H9 (cell line): ENCODE measurements at regions not wholly inside any gene's neighbourhood (a gene's known extent, or its start where the extent isn't known, plus 50 kb on each side); places are given as distances from the start of the nearest gene placed in this dataset.

Source experiments
- DNase-seq: peaks from one replicate; pipeline ENCODE4 v3.0.0-alpha.2; 2017
- H2AFZ ChIP-seq: one replicate; pipeline ENCODE4 v1.6.1; 2013; ENCODE audit warnings: mild to moderate bottlenecking, low read length, control low read depth, moderate library complexity
- H2AK5ac ChIP-seq: 2 replicates; pipeline ENCODE4 v1.6.1; 2013; ENCODE audit warnings: low read length, control low read depth, mixed read lengths; ENCODE audit not compliant: insufficient read length
- H2BK120ac ChIP-seq: one replicate; pipeline ENCODE4 v1.6.1; 2013; ENCODE audit warnings: low read depth, mild to moderate bottlenecking, low read length, control low read depth, inconsistent platforms; ENCODE audit not compliant: poor library complexity, severe bottlenecking
- H2BK12ac ChIP-seq: 2 replicates; pipeline ENCODE4 v1.6.1; 2013; ENCODE audit warnings: low read length, control low read depth, mixed read lengths, low read depth; ENCODE audit not compliant: insufficient read length
- H2BK15ac ChIP-seq: 2 replicates; pipeline ENCODE4 v1.6.1; 2013; ENCODE audit warnings: low read depth, low read length, control low read depth
- H2BK20ac ChIP-seq: one replicate; pipeline ENCODE4 v1.6.1; 2013; ENCODE audit warnings: low read depth, mild to moderate bottlenecking, low read length, control low read depth, inconsistent platforms; ENCODE audit not compliant: poor library complexity, severe bottlenecking
- H2BK5ac ChIP-seq: 2 replicates; pipeline ENCODE4 v1.6.1; 2013; ENCODE audit warnings: low read length, control low read depth, mixed read lengths; ENCODE audit not compliant: insufficient read length
- H3K14ac ChIP-seq: 2 replicates; pipeline ENCODE4 v1.6.1; 2013; ENCODE audit warnings: low read length, control low read depth; ENCODE audit not compliant: insufficient read depth
- H3K18ac ChIP-seq: 2 replicates; pipeline ENCODE4 v1.6.1; 2013; ENCODE audit warnings: low read depth, mild to moderate bottlenecking, mixed read lengths, low read length, control low read depth; ENCODE audit not compliant: insufficient read length
- H3K23ac ChIP-seq: 2 replicates; pipeline ENCODE4 v1.6.1; 2013; ENCODE audit warnings: low read length, control low read depth, mixed read lengths, low read depth; ENCODE audit not compliant: insufficient read length
- H3K23me2 ChIP-seq: 2 replicates; pipeline ENCODE4 v1.6.1; 2013; ENCODE audit warnings: low read depth, mild to moderate bottlenecking, mixed read lengths, low read length, control low read depth; ENCODE audit not compliant: insufficient read length, poor library complexity, severe bottlenecking
- H3K27ac ChIP-seq: 2 replicates; pipeline ENCODE4 v1.5.1; 2013; ENCODE audit warnings: low read length, control low read depth, mixed read lengths, low read depth; ENCODE audit not compliant: insufficient read length
- H3K27me3 ChIP-seq: 2 replicates; pipeline ENCODE4 v1.6.1; 2013; ENCODE audit warnings: low read length, control low read depth, inconsistent platforms; ENCODE audit not compliant: insufficient read depth
- H3K4ac ChIP-seq: 2 replicates; pipeline ENCODE4 v1.6.1; 2013; ENCODE audit warnings: low read depth, mild to moderate bottlenecking, control low read depth, inconsistent platforms, low read length, moderate library complexity
- H3K4me1 ChIP-seq: 2 replicates; pipeline ENCODE4 v1.6.1; 2013; ENCODE audit warnings: low read length, control low read depth, inconsistent platforms; ENCODE audit not compliant: insufficient read depth
- H3K4me2 ChIP-seq: 2 replicates; pipeline ENCODE4 v1.6.1; 2013; ENCODE audit warnings: low read length, control low read depth, mixed read lengths; ENCODE audit not compliant: insufficient read length, insufficient read depth
- H3K56ac ChIP-seq: 2 replicates; pipeline ENCODE4 v1.6.1; 2013; ENCODE audit warnings: low read depth, mild to moderate bottlenecking, mixed read lengths, low read length, control low read depth; ENCODE audit not compliant: insufficient read length
- H3K79me1 ChIP-seq: 2 replicates; pipeline ENCODE4 v1.6.1; 2013; ENCODE audit warnings: low read depth, mild to moderate bottlenecking, moderate library complexity, low read length, control low read depth, inconsistent platforms; ENCODE audit not compliant: insufficient read depth, poor library complexity, severe bottlenecking
- H3K79me2 ChIP-seq: 2 replicates; pipeline ENCODE4 v1.6.1; 2013; ENCODE audit warnings: low read length, control low read depth, inconsistent platforms; ENCODE audit not compliant: insufficient read depth
- H3K9ac ChIP-seq: 2 replicates; pipeline ENCODE4 v1.6.1; 2013; ENCODE audit warnings: low read length, control low read depth, mixed read lengths; ENCODE audit not compliant: insufficient read length; ENCODE audit errors: extremely low read depth
- H3K9me3 ChIP-seq: one replicate; pipeline ENCODE4 v1.6.1; 2013; ENCODE audit warnings: low read depth, low read length, inconsistent platforms; ENCODE audit not compliant: control insufficient read depth
- H3T11ph ChIP-seq: one replicate; pipeline ENCODE4 v1.6.1; 2013; ENCODE audit warnings: mild to moderate bottlenecking, low read length, control low read depth, inconsistent platforms
- H4K20me1 ChIP-seq: one replicate; pipeline ENCODE4 v1.6.1; 2013; ENCODE audit not compliant: control insufficient read depth, insufficient read length, insufficient read depth
- H4K5ac ChIP-seq: 2 replicates; pipeline ENCODE4 v1.6.1; 2013; ENCODE audit warnings: low read depth, mild to moderate bottlenecking, mixed read lengths, low read length, control low read depth; ENCODE audit not compliant: insufficient read length
- H4K8ac ChIP-seq: replicated peaks from 2 replicates; pipeline ENCODE4 v1.6.1; 2013; ENCODE audit warnings: low read length, control low read depth, mixed read lengths, low read depth; ENCODE audit not compliant: insufficient read length
- H4K91ac ChIP-seq: 2 replicates; pipeline ENCODE4 v1.6.1; 2013; ENCODE audit warnings: low read depth, mild to moderate bottlenecking, moderate library complexity, mixed read lengths, low read length, control low read depth; ENCODE audit not compliant: insufficient read length
- H3K27ac Mint-ChIP-seq, 3 experiments: 2 replicates in 2 of 3; 3 replicates in 1 of 3; pipeline ENCODE4 v1.8.0; 2020 to 2021; ENCODE audit warnings: mixed read lengths in 3 of 3, mild to moderate bottlenecking in 1 of 3, moderate library complexity in 1 of 3
- H3K27me3 Mint-ChIP-seq: 2 replicates; pipeline ENCODE4 v1.8.0; 2021; ENCODE audit warnings: low read depth, mild to moderate bottlenecking, moderate library complexity, mixed read lengths
- H3K36me3 Mint-ChIP-seq, 3 experiments: 2 replicates in 2 of 3; 3 replicates in 1 of 3; pipeline ENCODE4 v1.8.0; 2020 to 2021; ENCODE audit warnings: low read depth in 3 of 3, mixed read lengths in 3 of 3; ENCODE audit not compliant: insufficient read depth in 1 of 3
- H3K4me1 Mint-ChIP-seq, 2 experiments: 2 replicates each; pipeline ENCODE4 v1.8.0; 2020; ENCODE audit warnings: mixed read lengths in 2 of 2
- H3K4me3 Mint-ChIP-seq, 2 experiments: 2 replicates in 1 of 2; 3 replicates in 1 of 2; pipeline ENCODE4 v1.8.0; 2020 to 2021; ENCODE audit warnings: mild to moderate bottlenecking in 2 of 2, mixed read lengths in 2 of 2, moderate library complexity in 1 of 2
- H3K9me3 Mint-ChIP-seq, 2 experiments: 2 replicates in 1 of 2; 3 replicates in 1 of 2; pipeline ENCODE4 v1.8.0; 2020; ENCODE audit warnings: mild to moderate bottlenecking in 2 of 2, mixed read lengths in 2 of 2, moderate library complexity in 1 of 2
- WGBS: extraction: QIAGEN DNeasy Blood & Tissue Kit; methylation state at CpG from one replicate; pipeline ENCODE4 v1.1.7; 2013; ENCODE audit warnings: missing lambda C conversion rate, low lambda C conversion rate, mixed read lengths; ENCODE audit not compliant: insufficient read length; ENCODE audit errors: extremely low coverage; 5-methylcytosine and 5-hydroxymethylcytosine counted together
- TF ChIP-seq, protein P1 (sequence below): fragments of 200-600 bp; sonication (generic); conservative IDR thresholded peaks from 3 replicates; pipeline ENCODE4 v1.8.0; 2021; ENCODE audit warnings: antibody characterized with exemption, mild to moderate bottlenecking

DNA sequence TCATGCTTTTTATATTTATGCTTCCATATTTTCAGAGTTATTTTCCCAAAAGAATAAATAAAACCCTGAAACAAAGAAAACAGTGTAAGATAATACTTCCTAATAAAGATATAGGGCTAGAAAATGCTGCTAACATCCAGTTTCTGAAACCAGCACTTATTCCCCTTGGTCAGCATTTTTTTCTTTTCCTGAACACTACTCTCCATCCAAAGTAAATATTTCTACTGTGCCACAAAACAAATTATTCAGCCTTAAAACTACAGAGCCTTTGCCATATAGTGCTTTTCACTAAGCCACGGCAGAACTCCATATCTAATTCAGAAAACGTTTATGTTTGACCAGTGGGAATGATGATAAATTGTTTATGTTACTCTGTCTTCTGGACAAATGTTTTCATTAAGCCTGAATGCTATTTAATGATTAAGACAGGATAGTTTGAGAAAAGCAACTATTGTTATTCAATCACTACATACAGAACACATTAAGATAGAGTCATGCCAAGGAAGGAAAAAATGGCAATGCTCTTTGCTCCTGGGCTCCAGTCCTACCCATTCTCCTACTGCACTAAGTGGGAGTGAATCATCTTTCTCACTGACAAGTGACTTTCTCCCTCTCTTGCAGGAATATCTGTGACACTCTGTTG lies 723.9 kb downstream of the FAT4 start:
- Histone ChIP-seq H3K18ac (no peak overlapping the region), H4K20me1 (no peaks in the 10 kb centered on the region), H3K23me2 (no peaks in the 10 kb centered on the region), H2BK120ac (no peak overlapping the region), H3K4me1 (no peaks in the 10 kb centered on the region), H3K9me3 (no peaks in the 10 kb centered on the region), H4K91ac (no peak overlapping the region), H2BK12ac (no peak overlapping the region), H4K5ac (no peak overlapping the region), H3K27me3 (no peaks in the 10 kb centered on the region), H2BK15ac (no peak overlapping the region), H3K56ac (no peak overlapping the region), H3K14ac (no peak overlapping the region), H3K79me2 (no peaks in the 10 kb centered on the region), H2AK5ac (no peak overlapping the region), H3K79me1 (no peaks in the 10 kb centered on the region), H2AFZ (no peak overlapping the region), H2BK20ac (no peak overlapping the region), H3T11ph (no peak overlapping the region), H4K8ac (no peak overlapping the region), H3K9ac (no peak overlapping the region), H3K4me2 (no peak overlapping the region), H2BK5ac (no peak overlapping the region), H3K27ac (no peak overlapping the region), H3K4ac (no peak overlapping the region), H3K23ac (no peak overlapping the region)
- TF ChIP-seq, protein P1, sequence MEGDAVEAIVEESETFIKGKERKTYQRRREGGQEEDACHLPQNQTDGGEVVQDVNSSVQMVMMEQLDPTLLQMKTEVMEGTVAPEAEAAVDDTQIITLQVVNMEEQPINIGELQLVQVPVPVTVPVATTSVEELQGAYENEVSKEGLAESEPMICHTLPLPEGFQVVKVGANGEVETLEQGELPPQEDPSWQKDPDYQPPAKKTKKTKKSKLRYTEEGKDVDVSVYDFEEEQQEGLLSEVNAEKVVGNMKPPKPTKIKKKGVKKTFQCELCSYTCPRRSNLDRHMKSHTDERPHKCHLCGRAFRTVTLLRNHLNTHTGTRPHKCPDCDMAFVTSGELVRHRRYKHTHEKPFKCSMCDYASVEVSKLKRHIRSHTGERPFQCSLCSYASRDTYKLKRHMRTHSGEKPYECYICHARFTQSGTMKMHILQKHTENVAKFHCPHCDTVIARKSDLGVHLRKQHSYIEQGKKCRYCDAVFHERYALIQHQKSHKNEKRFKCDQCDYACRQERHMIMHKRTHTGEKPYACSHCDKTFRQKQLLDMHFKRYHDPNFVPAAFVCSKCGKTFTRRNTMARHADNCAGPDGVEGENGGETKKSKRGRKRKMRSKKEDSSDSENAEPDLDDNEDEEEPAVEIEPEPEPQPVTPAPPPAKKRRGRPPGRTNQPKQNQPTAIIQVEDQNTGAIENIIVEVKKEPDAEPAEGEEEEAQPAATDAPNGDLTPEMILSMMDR: no peak
- H3K4me1 Mint-ChIP-seq: no peaks in the 10 kb centered on the region
- no peaks in the 10 kb centered on the region for H3K36me3 Mint-ChIP-seq
- no peak for DNase-seq
- H3K27me3 Mint-ChIP-seq: no peaks in the 10 kb centered on the region
- no peaks in the 10 kb centered on the region for H3K9me3 Mint-ChIP-seq
- no CpG with 5 or more reads among the region's 2 CpGs for WGBS
- no peak overlapping the region for H3K4me3 Mint-ChIP-seq
- H3K27ac Mint-ChIP-seq: no peak overlapping the region
